Smooth muscle cell (in vitro differentiated cells): ENCODE measurements at regions not wholly inside any gene's neighbourhood (a gene's known extent, or its start where the extent isn't known, plus 50 kb on each side); places are given as distances from the start of the nearest gene placed in this dataset. TPM values are rescaled to one million over a fixed set of nuclear protein-coding genes. Genes with fewer than 3 reads are reported as not detected.

Experiments
- small RNA-seq: library from RNA; depleted of rRNA; stranded (forward); fragments of <200 nt; gene quantifications from one replicate; pipeline ENCODE3, GENCODE V24; 2014

Small RNA genes in the stretch of these regions (small RNA-seq; reads per million reads assigned to genes)
- not detected for gene AL078604.3
